Astrocyte (in vitro differentiated cells and primary cell): ENCODE measurements at regions not wholly inside any gene's neighbourhood (a gene's known extent, or its start where the extent isn't known, plus 50 kb on each side); places are given as distances from the start of the nearest gene placed in this dataset.

ENCODE experiments used
- EZH2 ChIP-seq: IDR thresholded peaks from 2 replicates; pipeline ENCODE4 v1.6.1; 2012; ENCODE audit warnings: mild to moderate bottlenecking, low read length, inconsistent platforms; ENCODE audit not compliant: insufficient read depth
- TF ChIP-seq, protein P1 (sequence below): IDR thresholded peaks from 2 replicates; pipeline ENCODE4 v1.5.1; 2011; ENCODE audit warnings: low read depth, mild to moderate bottlenecking, inconsistent platforms, low read length, moderate library complexity; ENCODE audit not compliant: insufficient read depth

GRCh38 chr18:67789165-67789545 lies 272.6 kb upstream of the DSEL start:
- TF ChIP-seq EZH2 = no peak
- TF ChIP-seq, protein P1, sequence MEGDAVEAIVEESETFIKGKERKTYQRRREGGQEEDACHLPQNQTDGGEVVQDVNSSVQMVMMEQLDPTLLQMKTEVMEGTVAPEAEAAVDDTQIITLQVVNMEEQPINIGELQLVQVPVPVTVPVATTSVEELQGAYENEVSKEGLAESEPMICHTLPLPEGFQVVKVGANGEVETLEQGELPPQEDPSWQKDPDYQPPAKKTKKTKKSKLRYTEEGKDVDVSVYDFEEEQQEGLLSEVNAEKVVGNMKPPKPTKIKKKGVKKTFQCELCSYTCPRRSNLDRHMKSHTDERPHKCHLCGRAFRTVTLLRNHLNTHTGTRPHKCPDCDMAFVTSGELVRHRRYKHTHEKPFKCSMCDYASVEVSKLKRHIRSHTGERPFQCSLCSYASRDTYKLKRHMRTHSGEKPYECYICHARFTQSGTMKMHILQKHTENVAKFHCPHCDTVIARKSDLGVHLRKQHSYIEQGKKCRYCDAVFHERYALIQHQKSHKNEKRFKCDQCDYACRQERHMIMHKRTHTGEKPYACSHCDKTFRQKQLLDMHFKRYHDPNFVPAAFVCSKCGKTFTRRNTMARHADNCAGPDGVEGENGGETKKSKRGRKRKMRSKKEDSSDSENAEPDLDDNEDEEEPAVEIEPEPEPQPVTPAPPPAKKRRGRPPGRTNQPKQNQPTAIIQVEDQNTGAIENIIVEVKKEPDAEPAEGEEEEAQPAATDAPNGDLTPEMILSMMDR = no peak
